Astrocyte (in vitro differentiated cells and primary cell): ENCODE measurements at regions not wholly inside any gene's neighbourhood (a gene's known extent, or its start where the extent isn't known, plus 50 kb on each side); places are given as distances from the start of the nearest gene placed in this dataset.

ENCODE experiments used
- CTCF ChIP-seq: IDR thresholded peaks from 2 replicates; pipeline ENCODE4 v1.5.1; 2011; ENCODE audit warnings: low read depth, mild to moderate bottlenecking, inconsistent platforms, low read length, moderate library complexity; ENCODE audit not compliant: insufficient read depth
- EZH2 ChIP-seq: IDR thresholded peaks from 2 replicates; pipeline ENCODE4 v1.6.1; 2012; ENCODE audit warnings: mild to moderate bottlenecking, low read length, inconsistent platforms; ENCODE audit not compliant: insufficient read depth

DNA sequence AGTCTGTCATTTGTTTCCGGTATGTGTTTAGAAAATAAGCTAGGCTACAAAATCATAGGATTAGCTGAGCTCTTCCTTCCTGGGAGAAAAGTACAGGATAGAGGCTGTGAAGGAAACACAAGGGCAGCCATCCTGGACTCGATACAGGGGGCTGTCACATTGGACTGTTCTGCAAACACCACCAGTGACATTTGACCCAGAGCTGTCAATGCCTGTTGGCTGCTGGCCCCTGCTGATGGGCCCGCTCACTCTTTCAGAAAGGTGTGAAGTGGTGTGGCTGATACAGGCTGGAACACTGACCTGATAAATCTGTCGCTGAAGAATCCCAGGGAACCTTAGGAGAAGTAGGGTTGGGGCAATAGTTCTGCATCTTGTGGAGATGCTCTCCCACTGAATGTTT, 183.1 kb downstream of the RHOU start:
- TF ChIP-seq CTCF = no peak
- TF ChIP-seq EZH2 = no peak
